Posterior cingulate gyrus (tissue), 11 donors: ENCODE measurements at regions not wholly inside any gene's neighbourhood (a gene's known extent, or its start where the extent isn't known, plus 50 kb on each side); places are given as distances from the start of the nearest gene placed in this dataset.
"Not testable (repeated sequence)": the region's sequence is repeated elsewhere in the genome, so short reads cannot be mapped to it uniquely, and the experiment has no call there.

Source experiments
- DNase-seq, 10 donors: peaks; one replicate each; pipeline versions ENCODE4 v3.0.0 to v3.0.0-alpha.2; 2020 to 2021; ENCODE audit warnings: mixed read lengths in 3 of 10
- intact Hi-C: fragments of 100-400 bp; cut with DNase I; formaldehyde crosslinking; loops from one replicate; pipeline ENCODE4 v1.15.1; 2023

DNA sequence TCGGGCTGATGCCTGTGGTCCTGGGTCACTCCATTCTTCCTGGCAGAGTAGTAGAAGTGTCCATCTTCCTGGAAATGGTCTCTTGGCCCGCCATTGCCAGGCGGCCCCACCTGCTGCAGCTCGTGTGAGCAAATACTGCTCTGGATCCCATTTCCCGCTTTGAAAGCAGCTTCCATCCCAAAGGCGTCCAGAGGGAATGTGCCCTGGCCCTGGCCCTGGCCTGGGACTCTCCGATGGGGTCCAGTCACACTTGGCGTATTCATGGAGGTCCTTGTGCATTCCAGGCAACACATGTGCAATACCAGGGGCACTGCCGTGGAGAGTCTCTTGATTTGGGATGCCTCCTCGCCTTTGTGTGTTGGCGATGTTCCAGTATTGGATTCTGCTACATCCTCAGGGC, 111.1 kb downstream of the SNRPN start:
- DNase-seq: peak in 1 of 10 donors; percentile 73
- intact Hi-C loops: no loop called here

DNA sequence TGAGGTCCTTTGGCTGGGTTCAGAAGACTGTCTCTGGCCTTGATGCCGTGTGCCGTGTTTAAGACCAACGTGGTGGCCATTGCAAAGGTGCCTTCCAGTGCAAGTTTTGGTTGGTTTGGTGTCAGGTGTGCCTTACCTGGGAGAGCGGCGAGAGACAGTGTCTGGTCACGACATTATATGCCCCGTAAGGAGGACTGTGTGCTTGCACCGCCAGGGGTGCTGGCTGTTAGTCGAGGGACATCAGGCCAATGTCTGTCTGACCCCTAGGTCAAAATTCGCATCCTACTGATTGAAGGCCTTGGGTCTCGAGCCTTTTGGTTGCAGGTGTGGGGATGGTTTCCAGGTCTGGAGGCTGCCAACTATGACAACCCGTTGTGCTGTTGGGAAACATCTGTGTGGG, 111.9 kb downstream of the SNRPN start:
- peak in 1 of 10 donors; percentile 28 for DNase-seq
- intact Hi-C loops: no loop called here

DNA sequence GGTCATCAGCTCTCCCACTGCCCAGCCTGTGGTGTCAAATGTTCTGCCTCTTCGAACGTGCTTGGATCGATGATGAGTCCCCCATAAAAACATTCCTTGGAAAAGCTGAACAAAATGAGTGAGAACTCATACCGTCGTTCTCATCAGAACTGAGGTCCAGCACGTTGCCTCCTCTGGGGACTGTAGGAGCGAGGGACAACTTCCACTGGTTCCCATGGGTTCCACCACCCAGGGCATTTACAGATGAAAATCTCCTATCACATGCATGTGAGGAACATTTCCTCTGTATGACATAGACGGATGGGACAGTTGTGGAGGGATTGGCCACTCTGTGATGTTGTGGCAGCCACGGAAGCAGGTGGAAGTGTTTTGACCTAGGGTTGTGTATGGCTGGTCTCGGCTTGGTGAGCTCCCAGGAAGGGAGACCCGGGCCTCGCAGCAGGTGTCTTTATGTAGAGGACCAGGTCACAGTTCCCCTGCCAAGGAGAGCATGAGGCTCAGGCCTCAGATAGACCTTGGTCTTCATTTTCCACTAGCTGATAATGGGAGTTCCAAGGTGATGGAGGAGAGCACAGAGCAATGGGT, 113.0 kb downstream of the SNRPN start:
- intact Hi-C loops: no loop called here
- DNase-seq: peak in 1 of 10 donors; percentile 70

DNA sequence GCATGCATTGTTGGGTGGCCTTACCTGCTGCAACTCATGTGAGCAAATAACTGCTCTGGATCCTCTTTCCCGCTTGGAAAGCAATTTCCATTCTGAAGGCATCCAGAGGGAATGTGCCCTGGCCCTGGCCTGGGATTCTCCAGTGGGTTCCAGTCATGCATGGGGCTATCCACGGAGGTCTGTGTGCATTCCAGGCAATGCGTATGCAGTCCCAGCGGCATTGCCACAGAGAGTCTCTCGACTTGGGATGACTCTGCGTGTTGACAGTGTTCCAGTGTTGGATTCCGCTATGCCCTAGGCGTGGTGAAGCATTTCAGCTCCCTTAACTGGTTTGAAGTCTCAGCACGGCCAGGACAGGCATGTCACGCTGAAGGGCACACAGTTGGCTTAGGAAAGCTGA, 113.9 kb downstream of the SNRPN start:
- intact Hi-C loops: no loop called here

DNA sequence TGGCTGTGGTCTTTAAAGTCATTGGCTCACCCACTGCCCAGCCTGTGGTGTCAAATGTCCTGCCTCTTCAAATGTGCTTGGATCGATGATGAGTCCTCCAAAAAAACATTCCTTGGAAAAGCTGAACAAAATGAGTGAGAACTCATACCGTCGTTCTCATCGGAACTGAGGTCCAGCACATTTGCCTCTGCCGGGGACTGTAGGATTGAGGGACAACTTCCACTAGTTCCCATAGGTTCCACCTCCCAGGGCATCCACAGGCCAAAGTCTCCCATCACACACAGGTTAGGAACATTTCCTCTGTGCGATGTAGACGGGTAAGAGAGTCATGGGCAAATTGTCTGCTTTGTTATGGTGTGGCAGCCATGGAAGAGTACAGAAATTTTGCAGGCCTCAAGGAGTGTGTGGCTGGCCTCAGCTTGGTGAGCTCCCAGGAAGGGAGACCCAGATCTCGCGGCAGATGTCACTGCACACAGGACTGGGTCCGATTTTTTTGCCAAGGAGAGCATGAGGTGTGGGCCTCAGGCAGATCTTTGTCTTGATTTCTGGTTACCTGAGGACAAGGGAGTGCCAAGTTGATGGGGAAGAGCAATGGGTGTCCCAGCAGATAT, 115.7 kb downstream of the SNRPN start:
- intact Hi-C loops: no loop called here
- DNase-seq: peak in 1 of 10 donors; percentile 25

More for the DNA sequence above, 113.9 kb downstream of the SNRPN start:
- DNase-seq: peak in 1 of 10 donors; percentile 52

DNA sequence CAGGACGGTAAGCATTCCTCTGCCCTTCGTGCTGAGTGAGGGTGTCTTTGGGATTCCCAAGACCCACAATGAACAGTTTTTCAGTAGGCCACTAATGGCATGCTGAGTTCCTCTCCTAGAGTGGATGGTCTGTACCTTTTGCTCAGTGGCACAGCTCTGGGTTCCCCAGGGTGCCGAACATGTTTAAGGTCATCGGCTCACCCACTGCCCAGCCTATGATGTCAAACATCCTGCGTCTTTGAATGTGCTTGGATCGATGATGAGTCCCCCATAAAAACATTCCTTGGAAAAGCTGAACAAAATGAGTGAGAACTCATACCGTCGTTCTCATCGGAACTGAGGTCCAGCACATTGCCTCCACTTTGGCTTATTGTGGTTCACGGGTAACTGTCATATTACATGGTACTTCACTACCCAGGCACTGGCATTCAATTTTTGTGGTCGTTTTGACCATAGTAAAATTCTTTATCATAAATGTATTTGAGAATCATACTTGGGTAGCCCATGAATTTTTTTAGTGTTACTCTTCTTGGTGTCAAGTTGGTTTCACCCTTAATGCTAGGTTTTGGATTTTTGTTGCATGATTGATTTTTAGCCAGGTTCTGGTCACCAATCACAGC, 118.2 kb downstream of the SNRPN start:
- no peak for DNase-seq
- intact Hi-C loops: no loop called here

DNA sequence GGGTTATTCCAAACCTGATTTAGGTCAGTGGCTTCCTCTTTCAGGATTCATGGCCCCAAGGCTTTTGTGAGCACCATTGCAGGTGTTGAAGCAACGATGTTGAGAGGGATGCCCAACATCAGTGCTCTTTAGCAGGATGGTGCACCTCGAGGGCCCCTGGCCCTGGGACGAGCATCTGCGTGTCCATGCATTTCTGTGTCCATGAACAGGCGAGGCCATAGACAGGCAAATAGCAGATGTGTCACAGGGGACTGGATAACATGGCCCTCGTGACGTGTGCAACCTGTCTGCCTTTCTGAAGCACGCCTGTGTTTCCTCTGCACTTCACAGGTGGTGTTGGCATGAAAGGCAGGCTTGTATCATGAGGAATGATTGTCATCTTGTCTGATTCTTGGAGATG, 132.3 kb downstream of the SNRPN start:
- intact Hi-C loops: no loop called here
- no peak for DNase-seq

DNA sequence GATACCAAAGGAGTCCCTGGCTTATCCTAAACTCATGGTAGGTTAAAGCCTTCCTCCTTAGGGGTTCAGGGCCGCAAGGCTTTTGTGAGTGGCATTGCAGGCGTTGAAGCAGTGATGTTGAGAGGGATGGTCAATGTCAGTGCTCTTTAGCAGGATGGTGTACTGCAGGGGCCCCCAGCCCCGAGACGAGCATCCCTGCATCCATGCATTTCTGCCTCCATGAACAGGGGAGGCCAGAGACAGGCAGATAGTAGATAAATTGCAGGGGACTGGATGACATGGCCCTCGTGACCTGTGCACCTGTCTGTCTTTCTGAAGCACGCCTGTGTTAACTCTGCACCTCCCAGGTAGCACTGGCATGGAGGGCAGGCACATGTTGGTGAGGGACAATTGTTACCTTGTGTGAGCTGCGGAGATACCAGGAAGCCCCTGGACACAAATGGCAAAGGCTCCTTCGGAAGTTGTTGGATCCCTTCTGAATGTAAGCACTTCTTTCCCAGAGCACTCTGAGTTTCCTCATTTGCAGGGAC, 133.5 kb downstream of the SNRPN start:
- intact Hi-C loops: no loop called here
- DNase-seq: no peak

DNA sequence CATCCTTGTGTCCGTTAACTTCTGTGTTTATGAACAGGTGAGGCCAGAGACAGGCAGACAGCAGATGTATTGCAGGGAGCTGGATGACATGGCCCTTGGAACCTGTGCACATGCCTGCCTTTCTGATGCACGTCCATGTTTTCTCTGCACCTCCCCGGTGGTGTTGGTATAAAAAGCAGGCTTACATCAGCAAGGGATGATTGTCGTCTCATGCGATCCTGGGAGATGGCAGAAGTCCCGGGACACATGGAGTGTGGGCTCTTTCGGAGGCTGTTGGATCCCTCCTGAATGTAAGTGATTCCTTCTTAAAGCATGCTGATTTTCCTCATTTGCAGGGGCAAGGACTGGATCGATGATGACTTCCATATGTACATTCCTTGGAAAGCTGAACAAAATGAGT, 134.8 kb downstream of the SNRPN start:
- DNase-seq: no peak
- intact Hi-C loops: no loop called here

DNA sequence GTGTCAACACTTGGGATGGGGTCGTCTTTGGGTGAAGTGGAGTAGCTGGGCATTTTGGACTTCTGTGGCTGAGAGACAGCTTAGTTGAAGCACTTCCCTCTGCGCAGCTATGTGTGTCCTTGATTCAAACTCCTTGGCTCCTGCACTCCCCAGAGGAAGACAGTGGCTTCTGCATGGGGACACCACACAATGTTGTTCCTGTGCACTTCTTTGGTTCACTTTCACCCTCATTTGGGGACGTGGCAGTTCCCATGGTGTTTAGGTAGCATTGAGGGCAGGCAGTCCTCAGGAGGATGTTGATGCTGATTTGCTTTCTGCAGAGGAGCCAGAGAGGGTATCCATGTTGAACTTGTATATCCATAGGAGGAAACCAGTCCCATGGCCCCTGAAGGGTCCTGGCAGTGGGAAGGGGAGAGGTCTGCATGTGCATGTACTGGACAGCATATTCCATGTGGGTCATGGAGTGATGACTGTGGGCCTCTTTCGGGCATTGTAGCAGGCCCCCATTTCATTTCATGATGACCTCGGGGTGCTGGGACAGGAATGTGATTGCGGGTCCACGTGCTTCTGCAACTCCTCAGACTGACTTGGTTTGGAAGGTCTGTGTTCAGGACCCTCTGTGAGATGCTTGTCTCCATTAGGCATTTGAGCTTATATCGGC, 135.4 kb downstream of the SNRPN start:
- DNase-seq: no peak
- intact Hi-C loops: no loop called here

DNA sequence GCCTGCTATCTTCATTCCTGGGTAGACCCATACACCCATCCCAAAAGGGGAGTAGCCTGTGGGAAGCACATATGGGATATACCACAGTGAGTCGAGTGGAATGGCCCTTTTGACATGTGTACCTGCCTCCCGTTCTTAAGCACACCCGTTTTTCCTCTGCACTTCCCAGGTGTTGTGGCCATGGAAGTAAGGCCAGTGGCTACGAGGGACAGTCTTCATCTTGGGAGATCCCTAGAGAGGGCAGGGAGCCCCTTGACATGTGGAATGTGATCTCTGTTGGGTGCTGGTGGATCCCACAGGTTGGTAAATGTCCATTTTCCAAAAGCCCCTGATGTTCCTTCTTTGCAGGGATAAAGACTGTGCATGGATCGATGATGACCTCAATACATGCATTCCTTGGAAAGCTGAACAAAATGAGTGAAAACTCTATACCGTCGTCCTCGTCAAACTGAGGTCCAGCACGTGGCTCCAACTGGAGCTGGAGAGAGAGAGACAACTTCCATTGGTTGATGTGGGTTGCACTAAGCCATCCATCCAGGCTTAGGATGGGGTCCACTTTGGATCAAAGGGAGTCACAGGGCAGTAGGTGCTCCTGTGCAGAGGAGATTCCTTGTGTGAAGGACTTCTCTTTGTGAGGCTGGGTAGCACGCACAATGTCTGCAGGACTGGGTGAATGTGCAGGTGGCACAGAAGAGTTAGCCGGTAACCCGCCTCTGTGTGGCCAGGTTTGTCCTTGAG, 136.8 kb downstream of the SNRPN start:
- intact Hi-C loops: no loop called here
- DNase-seq: no peak

DNA sequence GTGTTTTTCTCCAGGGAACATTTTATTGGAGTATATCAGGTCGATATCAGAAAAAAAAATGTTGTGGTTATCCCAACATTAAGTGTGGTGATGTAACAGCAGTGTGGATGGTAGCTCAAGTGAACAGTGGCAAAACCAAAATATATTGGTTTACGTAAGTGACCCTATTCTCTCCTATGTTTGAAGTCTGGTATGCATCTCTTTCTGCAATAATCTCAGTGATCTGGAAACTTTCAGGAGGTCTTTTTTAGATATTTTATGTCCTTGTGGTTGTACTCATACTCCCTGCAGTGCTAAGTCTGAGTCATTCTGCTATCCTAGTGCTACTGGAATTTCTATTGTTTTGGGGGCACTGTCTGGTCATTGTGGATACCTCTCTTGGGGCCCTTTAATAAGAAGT, 137.9 kb downstream of the SNRPN start:
- no peak for DNase-seq
- intact Hi-C loops: no loop called here

DNA sequence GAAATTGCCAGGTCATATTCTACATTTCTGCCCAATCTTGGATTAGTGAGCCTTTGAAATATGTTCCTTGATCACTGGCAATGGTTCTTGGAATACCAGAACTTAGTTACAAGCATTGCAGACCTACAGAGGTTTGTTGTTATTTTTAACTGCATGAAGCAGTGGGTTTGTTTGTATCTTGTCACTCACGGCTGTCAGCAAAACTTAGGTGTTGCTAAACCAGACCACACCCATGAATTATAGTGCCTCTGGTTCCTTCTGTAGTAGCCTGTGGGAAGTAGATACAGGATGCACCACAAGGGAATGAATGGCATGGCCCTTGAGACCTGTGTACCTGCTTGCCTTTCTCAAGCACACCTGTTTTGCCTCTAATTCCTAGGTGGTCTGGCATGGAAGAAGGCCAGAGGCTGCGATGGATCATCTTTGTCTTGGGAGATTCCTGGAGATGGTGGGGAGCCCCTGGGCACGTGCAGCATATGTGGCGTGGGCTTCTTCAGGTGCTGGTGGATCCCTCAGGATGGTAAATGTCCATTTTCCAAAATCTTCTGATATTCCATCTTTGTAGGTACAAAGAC, 138.8 kb downstream of the SNRPN start:
- no peak for DNase-seq
- intact Hi-C loops: no loop called here

DNA sequence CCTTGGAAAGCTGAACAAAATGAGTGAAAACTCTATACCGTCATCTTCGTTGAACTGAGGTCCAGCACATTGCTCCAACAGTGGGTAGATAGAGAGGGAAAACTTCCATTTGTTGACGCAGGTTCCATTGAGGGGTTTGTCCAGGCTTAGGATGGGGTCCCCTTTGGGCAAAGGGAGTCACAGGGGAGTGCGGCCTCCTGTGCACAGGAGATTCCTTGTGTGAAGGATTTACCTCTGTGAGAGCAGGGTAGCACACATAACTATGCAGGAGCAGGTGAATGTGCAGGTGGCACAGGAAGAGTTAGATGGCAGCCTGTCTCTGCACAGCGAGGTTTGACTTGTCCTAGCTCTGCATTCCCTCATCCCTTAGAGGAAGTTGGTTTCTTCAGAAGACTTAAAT, 139.3 kb downstream of the SNRPN start:
- DNase-seq: no peak
- intact Hi-C loops: no loop called here

DNA sequence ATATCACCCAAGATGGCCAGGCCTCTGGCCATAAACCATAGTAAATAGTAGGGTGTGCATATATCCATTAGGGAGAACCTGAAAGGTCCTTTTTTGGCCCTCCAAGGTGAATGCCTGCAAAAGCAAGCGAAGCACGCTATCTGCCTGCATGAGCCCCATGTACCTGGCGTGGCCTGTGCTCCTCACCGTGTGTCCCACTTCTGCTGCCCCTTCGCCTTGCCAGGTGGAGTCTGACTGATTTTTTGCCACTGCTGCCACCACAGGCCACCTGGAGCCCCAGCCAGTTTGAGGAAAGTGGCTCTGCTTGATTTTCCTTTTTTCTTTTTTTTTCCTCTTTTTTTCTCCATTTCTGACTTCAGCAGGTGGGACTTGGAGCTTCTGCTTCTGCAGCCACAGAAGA, 139.7 kb downstream of the SNRPN start:
- no peak for DNase-seq
- intact Hi-C loops: no loop called here

DNA sequence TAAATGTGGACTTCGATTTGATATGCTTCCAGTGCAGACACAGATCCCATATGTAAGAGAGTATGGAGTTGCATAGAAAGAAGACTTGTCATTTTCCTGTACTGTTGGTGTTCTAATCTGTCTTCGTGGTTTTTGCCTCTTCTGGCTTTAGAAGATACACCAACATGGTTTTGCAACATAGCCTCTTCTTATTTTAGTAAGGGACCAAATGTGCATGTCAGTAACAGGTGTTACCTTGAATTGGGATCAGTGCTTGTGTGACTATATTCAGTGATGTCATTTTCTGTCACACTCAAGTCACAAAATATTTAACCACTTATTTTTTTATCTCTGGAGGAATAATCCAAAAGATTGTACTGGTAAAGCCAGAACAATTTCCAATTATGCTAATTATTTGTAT, 140.4 kb downstream of the SNRPN start:
- intact Hi-C loops: no loop called here
- no peak for DNase-seq

DNA sequence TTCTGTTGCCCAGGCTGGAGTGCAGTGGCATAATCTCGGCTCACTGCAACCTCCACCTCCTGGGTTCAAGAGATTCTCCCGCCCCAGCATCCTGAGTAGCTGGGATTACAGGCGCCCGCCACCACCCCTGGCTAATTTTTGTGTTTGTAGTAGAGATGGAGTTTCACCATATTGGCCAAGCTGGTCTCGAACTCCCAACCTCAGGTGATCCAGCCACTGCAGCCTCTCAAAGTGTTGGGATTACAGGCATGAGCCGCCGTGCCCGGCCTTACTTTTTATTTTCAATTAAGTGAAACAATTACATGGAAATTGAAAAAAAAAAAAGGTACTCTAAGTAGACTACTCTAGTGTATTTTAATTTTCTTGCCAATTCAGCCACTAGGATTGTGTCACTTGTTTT, 145.2 kb downstream of the SNRPN start:
- DNase-seq, intact Hi-C loops: not testable (repeated sequence)

DNA sequence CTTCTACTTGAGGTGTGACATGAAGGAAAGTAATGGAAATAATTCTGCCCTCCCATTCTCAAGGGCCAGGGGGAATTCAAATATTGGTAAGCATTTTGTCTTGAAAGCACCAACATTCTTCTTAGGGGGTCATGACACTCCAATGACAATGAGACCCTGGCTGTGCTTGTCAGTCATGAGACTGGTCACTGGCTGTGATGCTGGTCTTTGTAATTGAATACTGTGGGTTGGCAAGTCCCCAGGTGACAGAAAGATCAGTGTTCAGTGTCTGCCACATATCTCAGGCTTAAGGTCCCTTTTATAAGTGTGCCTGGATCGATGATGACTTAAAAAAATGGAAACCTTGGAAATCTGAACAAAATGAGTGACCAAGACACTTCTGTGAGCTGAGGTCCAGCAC, 151.4 kb downstream of the SNRPN start:
- no peak for DNase-seq
- intact Hi-C loops: no loop called here

DNA sequence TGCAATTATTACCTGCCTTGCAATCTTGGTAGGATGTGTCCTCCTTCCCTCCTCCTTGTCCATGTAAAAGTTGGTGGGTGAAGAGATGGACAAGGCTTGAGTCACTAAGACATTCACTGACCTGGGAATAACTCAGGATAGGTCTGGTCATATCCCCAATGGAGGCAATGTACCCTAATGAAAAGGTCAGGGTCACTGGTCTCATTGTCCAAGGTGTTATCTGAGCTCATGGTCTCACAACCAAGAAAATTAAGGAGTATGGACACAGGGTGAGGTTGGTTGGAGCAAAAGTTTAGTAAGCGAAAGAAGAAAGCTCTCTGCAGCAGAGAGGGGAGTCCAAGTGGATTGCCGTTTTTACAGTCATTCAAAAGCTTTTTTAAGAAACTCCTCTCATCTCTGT, 179.0 kb downstream of the SNRPN start:
- DNase-seq: no peak
- intact Hi-C loops: no loop called here

DNA sequence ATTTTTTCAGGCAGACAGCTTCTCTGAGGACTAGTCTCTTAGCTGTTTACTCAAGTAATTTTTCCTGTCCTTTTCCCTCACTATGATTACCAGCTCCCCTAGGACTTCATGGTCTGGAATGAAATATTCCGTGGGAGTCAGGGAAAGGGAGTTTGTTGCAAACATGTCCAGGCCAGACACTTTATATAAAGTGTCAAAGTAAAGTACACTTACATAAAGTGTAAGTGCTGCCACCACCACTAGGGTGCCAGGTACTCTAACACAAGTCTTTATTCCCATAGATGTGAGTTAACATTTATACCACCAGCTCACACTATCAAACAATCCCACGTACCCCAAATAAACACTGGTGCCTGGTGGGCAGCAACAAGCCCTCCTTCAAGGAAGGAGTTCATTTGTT, 179.8 kb downstream of the SNRPN start:
- intact Hi-C loops: no loop called here
- no peak for DNase-seq

DNA sequence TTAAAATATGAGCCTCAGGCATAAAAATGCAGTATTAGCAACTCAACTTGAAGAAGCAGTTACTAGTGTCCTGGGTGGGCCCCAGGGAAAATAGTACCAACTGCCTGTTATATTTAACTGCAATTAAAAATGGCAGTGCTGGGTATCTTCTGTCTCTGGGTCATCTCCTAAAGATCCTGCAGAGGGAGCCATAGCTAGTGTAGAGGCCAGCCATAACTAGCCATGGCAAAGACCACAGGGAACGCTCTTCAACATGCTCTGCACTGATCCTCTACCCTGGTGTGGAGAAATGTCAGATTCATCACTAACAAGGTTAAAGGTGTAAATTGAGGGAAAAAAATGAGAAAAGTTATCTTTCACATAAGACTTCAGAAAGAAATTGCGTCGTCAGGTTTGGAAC, 181.3 kb downstream of the SNRPN start:
- DNase-seq: no peak
- intact Hi-C loops: no loop called here
